ENCODE measurements at regions not wholly inside any gene's neighbourhood (a gene's known extent, or its start where the extent isn't known, plus 50 kb on each side); places are given as distances from the start of the nearest gene placed in this dataset.
"Not testable (repeated sequence)": the region's sequence is repeated elsewhere in the genome, so short reads cannot be mapped to it uniquely, and the experiment has no call there.

- POLR2A ChIA-PET: no interaction called here
- no peaks in the 10 kb centered on the region for H3K27me3 Mint-ChIP-seq
- CTCF ChIA-PET: interaction anchor here (0.7 kb wide), 1 partner anchor 310 kb away, joined by 3 read pairs; no protein-coding TSS in a partner anchor
- H3K4me1 Mint-ChIP-seq: no peaks in the 10 kb centered on the region
- no peak overlapping the region for H3K27ac Mint-ChIP-seq
- no peaks in the 10 kb centered on the region for H3K9me3 Mint-ChIP-seq
- no peak for DNase-seq
- H3K4me3 Mint-ChIP-seq: no peak overlapping the region
- no peaks in the 10 kb centered on the region for H3K36me3 Mint-ChIP-seq (ENCODE audit: low read depth)
Measured at GRCh38 chr1:30101487-30102227, 621.7 kb downstream of the MATN1 start.

GRCh38 chr1:30101016-30101415 lies 622.4 kb downstream of the MATN1 start:
- no peak overlapping the region for H3K27ac Mint-ChIP-seq
- CTCF ChIA-PET: interaction anchor here (0.5 kb wide), 1 partner anchor 38 kb away, joined by 3 read pairs; no protein-coding TSS in a partner anchor
- H3K27me3 Mint-ChIP-seq: no peaks in the 10 kb centered on the region
- H3K9me3 Mint-ChIP-seq: no peaks in the 10 kb centered on the region
- POLR2A ChIA-PET: no interaction called here
- H3K36me3 Mint-ChIP-seq (ENCODE audit: low read depth): no peaks in the 10 kb centered on the region
- no peaks in the 10 kb centered on the region for H3K4me1 Mint-ChIP-seq
- no peak overlapping the region for H3K4me3 Mint-ChIP-seq
- no peak for DNase-seq

DNA sequence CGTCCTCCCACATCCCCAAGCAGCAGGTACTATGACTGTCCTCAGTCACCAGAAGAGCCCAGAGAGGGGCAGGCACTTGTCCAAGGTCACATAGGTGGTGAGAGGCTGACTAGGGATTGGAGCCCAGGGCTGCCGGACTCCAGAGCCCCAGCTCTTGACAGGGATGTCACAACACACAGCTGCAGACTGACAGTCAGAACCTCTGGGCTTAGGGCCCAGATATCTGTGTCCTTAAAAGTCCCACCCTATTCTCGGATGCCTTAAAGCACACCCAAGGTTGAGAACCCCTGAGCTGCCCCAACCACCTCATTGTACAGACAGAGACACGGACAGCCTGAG lies 622.9 kb downstream of the MATN1 start:
- Mint-ChIP-seq H3K4me3 (no peak overlapping the region), H3K9me3 (no peaks in the 10 kb centered on the region), H3K4me1 (no peaks in the 10 kb centered on the region), H3K27ac (no peak overlapping the region), H3K27me3 (no peaks in the 10 kb centered on the region), H3K36me3 (ENCODE audit: low read depth) (no peaks in the 10 kb centered on the region)
- no peak for DNase-seq
- CTCF ChIA-PET: interaction anchor here (0.5 kb wide), 1 partner anchor 39 kb away, joined by 3 read pairs; no protein-coding TSS in a partner anchor
- POLR2A ChIA-PET: no interaction called here

- ChIA-PET POLR2A (no interaction called here), CTCF (no interaction called here)
- H3K4me1 Mint-ChIP-seq: no peaks in the 10 kb centered on the region
- no peak overlapping the region for H3K4me3 Mint-ChIP-seq
- no peaks in the 10 kb centered on the region for H3K36me3 Mint-ChIP-seq (ENCODE audit: low read depth)
- DNase-seq: no peak
- no peak overlapping the region for H3K27ac Mint-ChIP-seq
- no peaks in the 10 kb centered on the region for H3K27me3 Mint-ChIP-seq
- H3K9me3 Mint-ChIP-seq: no peaks in the 10 kb centered on the region
Measured at GRCh38 chr1:30099587-30100523, 623.5 kb downstream of the MATN1 start.

GRCh38 chr1:30097851-30098250 lies 625.5 kb downstream of the MATN1 start:
- POLR2A ChIA-PET; H3K4me3 Mint-ChIP-seq; H3K9me3 Mint-ChIP-seq; H3K27ac Mint-ChIP-seq; DNase-seq; H3K4me1 Mint-ChIP-seq; CTCF ChIA-PET; H3K27me3 Mint-ChIP-seq; H3K36me3 Mint-ChIP-seq (ENCODE audit: low read depth): not testable (repeated sequence)

DNA sequence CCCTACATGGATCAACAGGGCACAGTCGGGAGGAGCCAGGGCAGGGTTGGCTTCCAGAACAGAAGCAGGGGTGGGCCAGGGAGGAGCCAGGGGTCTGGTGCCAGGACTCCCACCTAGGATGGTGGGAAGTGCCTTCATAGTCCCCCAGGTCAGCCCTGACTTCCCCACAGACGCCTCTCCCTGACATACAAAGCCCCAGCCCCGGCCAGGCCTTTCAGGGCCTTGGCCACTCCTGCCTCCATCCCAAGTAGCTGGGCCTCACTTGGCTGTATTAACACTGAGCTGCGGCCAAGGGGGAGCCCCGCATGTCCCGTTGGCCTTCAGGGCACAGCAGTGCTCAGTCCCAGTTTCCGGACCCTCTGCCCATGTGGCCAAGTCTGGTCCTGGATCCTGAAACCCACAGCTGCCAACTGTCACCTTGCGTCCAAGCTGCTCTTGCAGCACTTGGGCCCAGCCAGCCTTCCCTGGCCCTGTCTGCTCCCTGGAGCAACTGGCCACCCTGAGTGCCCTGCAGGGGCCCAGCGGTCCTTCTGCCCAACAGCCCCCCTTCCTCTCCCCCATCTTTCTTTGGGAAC lies 627.8 kb downstream of the MATN1 start:
- Mint-ChIP-seq H3K36me3 (ENCODE audit: low read depth) (no peaks in the 10 kb centered on the region), H3K27ac (no peak overlapping the region), H3K4me1 (no peaks in the 10 kb centered on the region), H3K27me3 (no peaks in the 10 kb centered on the region), H3K4me3 (no peak overlapping the region), H3K9me3 (peaks cover 23% of the 10 kb centered on the region)
- no peak for DNase-seq
- POLR2A ChIA-PET: interaction anchor here (0.5 kb wide), 1 partner anchor 35 kb away, joined by 8 read pairs; no protein-coding TSS in a partner anchor
- CTCF ChIA-PET: interaction anchor here (0.5 kb wide), 1 partner anchor 436 kb away, joined by 4 read pairs; no protein-coding TSS in a partner anchor

- ChIA-PET CTCF (interaction anchor here (0.5 kb wide), 1 partner anchor 435 kb away, joined by 4 read pairs; no protein-coding TSS in a partner anchor), POLR2A (interaction anchor here (0.5 kb wide), 1 partner anchor 34 kb away, joined by 8 read pairs; no protein-coding TSS in a partner anchor)
- Mint-ChIP-seq H3K27me3 (no peaks in the 10 kb centered on the region), H3K4me3 (no peak overlapping the region), H3K4me1 (no peaks in the 10 kb centered on the region), H3K9me3 (peaks cover 23% of the 10 kb centered on the region), H3K27ac (no peak overlapping the region), H3K36me3 (ENCODE audit: low read depth) (no peaks in the 10 kb centered on the region)
- DNase-seq: no peak
Measured at GRCh38 chr1:30095051-30095450, 628.3 kb downstream of the MATN1 start.

GRCh38 chr1:30092051-30092858 lies 631.1 kb downstream of the MATN1 start:
- Mint-ChIP-seq H3K27me3 (no peaks in the 10 kb centered on the region), H3K36me3 (ENCODE audit: low read depth) (no peaks in the 10 kb centered on the region), H3K4me3 (no peak overlapping the region), H3K27ac (no peak overlapping the region), H3K9me3 (peaks cover 23% of the 10 kb centered on the region), H3K4me1 (no peaks in the 10 kb centered on the region)
- ChIA-PET POLR2A (interaction anchor here (0.6 kb wide), 1 partner anchor 250 kb away, joined by 3 read pairs; no protein-coding TSS in a partner anchor), CTCF (no interaction called here)
- no peak for DNase-seq

DNA sequence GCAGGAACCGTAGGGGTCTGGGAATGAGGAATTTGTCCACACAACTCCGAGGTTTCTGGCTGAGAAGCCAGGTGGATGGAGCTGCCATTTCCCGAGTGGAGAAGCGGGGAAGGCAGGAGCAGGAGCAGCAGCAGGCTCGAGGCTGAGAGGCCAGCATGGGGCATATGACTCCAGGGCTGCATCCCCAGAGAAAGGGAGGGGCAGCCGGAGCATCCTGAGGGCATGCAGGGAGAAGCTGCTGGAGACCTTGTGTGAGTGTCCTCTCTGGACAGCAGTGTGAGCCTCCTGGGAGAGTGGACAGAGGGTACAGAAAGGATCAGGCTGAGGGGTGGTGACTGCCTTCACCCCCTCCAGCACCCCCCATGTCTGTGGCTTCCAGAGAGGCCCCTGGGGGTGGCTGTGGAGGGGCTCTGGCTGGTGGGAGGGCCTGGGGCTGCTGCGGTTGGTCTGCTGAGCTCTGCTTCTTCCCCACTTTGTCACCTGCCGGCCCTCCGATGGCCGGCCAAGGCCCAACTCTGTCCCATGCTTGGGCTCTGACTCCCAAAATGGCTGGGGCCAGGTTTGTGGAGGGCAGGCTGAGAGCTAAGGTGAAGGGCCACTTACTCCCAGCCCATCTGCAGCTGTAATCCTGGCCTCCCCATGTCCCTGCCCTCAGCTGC lies 633.1 kb downstream of the MATN1 start:
- Mint-ChIP-seq H3K4me3 (no peak overlapping the region), H3K36me3 (ENCODE audit: low read depth) (no peaks in the 10 kb centered on the region), H3K27me3 (no peaks in the 10 kb centered on the region), H3K27ac (no peak overlapping the region), H3K4me1 (no peaks in the 10 kb centered on the region), H3K9me3 (peaks cover 23% of the 10 kb centered on the region)
- CTCF ChIA-PET: no interaction called here
- POLR2A ChIA-PET: no interaction called here
- DNase-seq: no peak

DNA sequence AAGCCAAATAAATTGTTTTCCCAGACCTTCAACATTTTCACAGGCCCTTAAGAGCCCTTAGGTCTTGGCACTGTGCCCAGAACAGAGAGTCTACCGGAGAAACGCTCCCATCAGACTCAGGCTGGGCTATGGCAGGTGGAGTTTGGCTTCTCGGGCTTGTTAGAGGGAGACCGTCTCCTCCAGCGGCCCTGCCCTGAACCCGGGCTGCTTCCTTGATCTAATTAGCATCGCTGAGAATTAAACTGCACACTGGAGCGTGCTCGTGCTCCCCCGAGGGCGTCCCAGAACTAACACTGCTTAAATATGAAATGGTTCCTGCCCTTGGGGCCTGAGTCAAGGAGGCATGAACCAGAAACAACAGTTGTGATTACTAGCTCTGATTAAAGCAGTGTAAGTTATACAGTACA lies 634.4 kb downstream of the MATN1 start:
- ChIA-PET CTCF (no interaction called here), POLR2A (no interaction called here)
- Mint-ChIP-seq H3K4me3 (no peak overlapping the region), H3K4me1 (no peaks in the 10 kb centered on the region), H3K36me3 (ENCODE audit: low read depth) (no peaks in the 10 kb centered on the region), H3K27ac (no peak overlapping the region), H3K9me3 (peaks cover 23% of the 10 kb centered on the region), H3K27me3 (peaks cover 2% of the 10 kb centered on the region)
- no peak for DNase-seq

DNA sequence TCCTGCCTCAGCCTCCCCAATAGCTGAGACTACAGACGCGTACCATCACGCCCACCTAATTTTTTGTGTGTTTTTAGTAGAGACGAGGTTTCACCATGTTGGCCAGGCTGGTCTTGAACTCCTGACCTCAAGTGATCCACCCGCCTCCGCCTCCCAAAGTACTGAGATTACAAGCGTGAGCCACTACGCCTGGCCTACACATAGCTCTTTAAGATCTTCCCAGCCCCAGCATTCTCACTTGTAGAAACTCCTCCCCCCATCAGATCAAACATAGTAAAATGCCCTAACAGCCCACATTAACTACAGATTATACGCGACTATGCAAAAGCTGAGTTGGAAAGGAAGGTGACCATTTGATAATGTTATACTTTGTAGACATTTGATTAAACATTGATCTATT lies 634.8 kb downstream of the MATN1 start:
- no peak for DNase-seq
- no peaks in the 10 kb centered on the region for H3K36me3 Mint-ChIP-seq (ENCODE audit: low read depth)
- H3K9me3 Mint-ChIP-seq: peaks cover 22% of the 10 kb centered on the region
- no peak overlapping the region for H3K4me3 Mint-ChIP-seq
- CTCF ChIA-PET: no interaction called here
- H3K27ac Mint-ChIP-seq: no peak overlapping the region
- no peaks in the 10 kb centered on the region for H3K4me1 Mint-ChIP-seq
- POLR2A ChIA-PET: no interaction called here
- H3K27me3 Mint-ChIP-seq: peaks cover 2% of the 10 kb centered on the region

GRCh38 chr1:30087465-30087864 lies 635.9 kb downstream of the MATN1 start:
- POLR2A ChIA-PET: no interaction called here
- Mint-ChIP-seq H3K9me3 (peaks cover 14% of the 10 kb centered on the region), H3K27me3 (peaks cover 2% of the 10 kb centered on the region), H3K36me3 (ENCODE audit: low read depth) (no peaks in the 10 kb centered on the region), H3K4me3 (no peak overlapping the region), H3K27ac (no peak overlapping the region), H3K4me1 (no peaks in the 10 kb centered on the region)
- no peak for DNase-seq
- CTCF ChIA-PET: interaction anchor here (0.7 to 1.0 kb wide), 2 partner anchors 100 to 229 kb away, joined by 3 read pairs; no protein-coding TSS in a partner anchor
